HG02885 (cell line): ENCODE measurements at regions not wholly inside any gene's neighbourhood (a gene's known extent, or its start where the extent isn't known, plus 50 kb on each side); places are given as distances from the start of the nearest gene placed in this dataset.

ENCODE experiments used
- ATAC-seq: cut with Tn5 transposase; IDR thresholded peaks from one replicate; pipeline ENCODE4 v1.9.1; 2021; ENCODE audit warnings: mild to moderate bottlenecking; ENCODE audit not compliant: unreplicated experiment, poor library complexity

- no peak for ATAC-seq
These were observed 69.7 kb upstream of the ADCY2 start for GRCh38 chr5:7325975-7326913.

- ATAC-seq: no peak
These were observed 66.8 kb upstream of the ADCY2 start for GRCh38 chr5:7329141-7329540.

GRCh38 chr5:7329712-7330111, 66.2 kb upstream of the ADCY2 start:
- ATAC-seq: no peak

GRCh38 chr5:7330256-7330655, 65.7 kb upstream of the ADCY2 start:
- no peak for ATAC-seq

- no peak for ATAC-seq
These were observed 64.8 kb upstream of the ADCY2 start for GRCh38 chr5:7331131-7331530.
